KMS-11 (cell line): ENCODE measurements at regions not wholly inside any gene's neighbourhood (a gene's known extent, or its start where the extent isn't known, plus 50 kb on each side); places are given as distances from the start of the nearest gene placed in this dataset.
"Not testable (repeated sequence)": the region's sequence is repeated elsewhere in the genome, so short reads cannot be mapped to it uniquely, and the experiment has no call there.

Experiments
- H2AFZ ChIP-seq: fragments of 200-600 bp; sonication (generic); 2 replicates; pipeline ENCODE4 v1.6.1; 2016; ENCODE audit warnings: antibody characterized with exemption, mixed run types, low read depth
- H3K27ac ChIP-seq: fragments of 200-600 bp; sonication (generic); 2 replicates; pipeline ENCODE4 v1.6.1; 2016; ENCODE audit warnings: mild to moderate bottlenecking, mixed run types
- H3K27me3 ChIP-seq: fragments of 200-600 bp; sonication (generic); 2 replicates; pipeline ENCODE4 v1.6.1; 2017; ENCODE audit warnings: mild to moderate bottlenecking, low read depth, mixed run types, moderate library complexity; ENCODE audit not compliant: insufficient read depth
- H3K36me3 ChIP-seq: fragments of 200-600 bp; sonication (generic); 2 replicates; pipeline ENCODE4 v1.6.1; 2017; ENCODE audit warnings: mild to moderate bottlenecking, mixed run types; ENCODE audit not compliant: insufficient read depth
- H3K4me1 ChIP-seq: fragments of 200-600 bp; sonication (generic); 2 replicates; pipeline ENCODE4 v1.6.1; 2016; ENCODE audit warnings: mild to moderate bottlenecking, low read depth, mixed run types; ENCODE audit not compliant: poor library complexity, severe bottlenecking
- H3K4me2 ChIP-seq: fragments of 200-600 bp; sonication (generic); 2 replicates; pipeline ENCODE4 v1.7.0; 2016; ENCODE audit warnings: mild to moderate bottlenecking, mixed run types
- H3K4me3 ChIP-seq: fragments of 200-600 bp; sonication (generic); IDR thresholded peaks from 2 replicates; pipeline ENCODE4 v1.6.1; 2017; ENCODE audit warnings: low read depth, low read length, mixed read lengths; ENCODE audit not compliant: insufficient read depth
- H3K79me2 ChIP-seq: fragments of 200-600 bp; sonication (generic); 2 replicates; pipeline ENCODE4 v1.6.1; 2016; ENCODE audit warnings: low read depth, mixed run types; ENCODE audit not compliant: insufficient read depth
- H3K9ac ChIP-seq: fragments of 200-600 bp; sonication (generic); 2 replicates; pipeline ENCODE4 v1.6.1; 2016; ENCODE audit warnings: mild to moderate bottlenecking, mixed run types
- H4K20me1 ChIP-seq: fragments of 200-600 bp; sonication (generic); 2 replicates; pipeline ENCODE4 v1.6.1; 2016; ENCODE audit warnings: mild to moderate bottlenecking, mixed run types; ENCODE audit not compliant: insufficient read depth
- TF ChIP-seq, protein P1 (sequence below): fragments of 200-600 bp; sonication (generic); conservative IDR thresholded peaks from 2 replicates; pipeline ENCODE4 v1.6.1; 2017; ENCODE audit warnings: low read depth, mild to moderate bottlenecking, antibody characterized with exemption, low read length, moderate library complexity, mixed read lengths

DNA sequence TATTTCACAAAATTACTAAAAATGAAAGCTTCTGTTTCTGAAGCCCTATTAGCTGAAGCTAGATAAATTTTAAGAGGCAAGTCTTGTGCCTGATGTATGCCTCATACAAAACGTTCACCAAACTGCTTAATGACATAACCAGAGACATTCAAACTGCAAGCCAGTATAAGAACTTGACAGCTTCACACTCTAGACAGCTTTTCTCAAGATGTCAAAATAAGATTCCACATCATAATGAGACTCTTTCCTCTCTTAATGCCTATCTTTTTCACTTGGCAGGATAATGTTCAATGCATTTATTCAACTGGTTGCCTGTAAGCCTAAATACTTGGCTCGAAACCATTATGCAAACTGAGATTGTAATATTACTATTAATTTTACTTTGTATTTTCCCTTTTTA lies 424.0 kb downstream of the LTN1 start:
- Histone ChIP-seq H3K27me3 (no peaks in the 10 kb centered on the region), H3K4me2 (no peak overlapping the region), H3K4me3 (no peak overlapping the region), H3K9ac (no peak overlapping the region), H2AFZ (no peak overlapping the region), H3K27ac (no peak overlapping the region), H4K20me1 (no peaks in the 10 kb centered on the region), H3K79me2 (no peaks in the 10 kb centered on the region), H3K4me1 (no peaks in the 10 kb centered on the region), H3K36me3 (no peaks in the 10 kb centered on the region)
- TF ChIP-seq, protein P1, sequence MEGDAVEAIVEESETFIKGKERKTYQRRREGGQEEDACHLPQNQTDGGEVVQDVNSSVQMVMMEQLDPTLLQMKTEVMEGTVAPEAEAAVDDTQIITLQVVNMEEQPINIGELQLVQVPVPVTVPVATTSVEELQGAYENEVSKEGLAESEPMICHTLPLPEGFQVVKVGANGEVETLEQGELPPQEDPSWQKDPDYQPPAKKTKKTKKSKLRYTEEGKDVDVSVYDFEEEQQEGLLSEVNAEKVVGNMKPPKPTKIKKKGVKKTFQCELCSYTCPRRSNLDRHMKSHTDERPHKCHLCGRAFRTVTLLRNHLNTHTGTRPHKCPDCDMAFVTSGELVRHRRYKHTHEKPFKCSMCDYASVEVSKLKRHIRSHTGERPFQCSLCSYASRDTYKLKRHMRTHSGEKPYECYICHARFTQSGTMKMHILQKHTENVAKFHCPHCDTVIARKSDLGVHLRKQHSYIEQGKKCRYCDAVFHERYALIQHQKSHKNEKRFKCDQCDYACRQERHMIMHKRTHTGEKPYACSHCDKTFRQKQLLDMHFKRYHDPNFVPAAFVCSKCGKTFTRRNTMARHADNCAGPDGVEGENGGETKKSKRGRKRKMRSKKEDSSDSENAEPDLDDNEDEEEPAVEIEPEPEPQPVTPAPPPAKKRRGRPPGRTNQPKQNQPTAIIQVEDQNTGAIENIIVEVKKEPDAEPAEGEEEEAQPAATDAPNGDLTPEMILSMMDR, result no peak

DNA sequence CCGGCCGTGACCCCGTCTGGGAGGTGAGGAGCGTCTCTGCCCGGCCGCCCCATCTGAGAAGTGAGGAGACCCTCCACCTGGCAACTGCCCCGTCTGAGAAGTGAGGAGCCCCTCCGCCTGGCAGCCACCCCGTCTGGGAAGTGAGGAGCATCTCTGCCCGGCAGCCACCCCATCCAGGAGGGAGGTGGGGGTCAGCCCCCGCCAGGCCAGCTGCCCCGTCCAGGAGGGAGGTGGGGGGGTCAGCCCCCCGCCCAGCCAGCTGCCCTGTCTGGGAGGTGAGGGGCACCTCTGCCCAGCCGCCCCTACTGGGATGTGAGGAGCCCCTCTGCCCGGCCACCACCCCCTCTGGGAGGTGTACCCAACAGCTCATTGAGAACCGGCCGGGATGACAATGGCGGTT lies 428.7 kb downstream of the LTN1 start:
- H3K27me3 ChIP-seq, H3K27ac ChIP-seq, H3K9ac ChIP-seq, H3K4me2 ChIP-seq, H4K20me1 ChIP-seq, H3K79me2 ChIP-seq, H3K4me3 ChIP-seq, H3K36me3 ChIP-seq, H2AFZ ChIP-seq: not testable (repeated sequence)
- peaks cover 14% of the 10 kb centered on the region for H3K4me1 ChIP-seq

DNA sequence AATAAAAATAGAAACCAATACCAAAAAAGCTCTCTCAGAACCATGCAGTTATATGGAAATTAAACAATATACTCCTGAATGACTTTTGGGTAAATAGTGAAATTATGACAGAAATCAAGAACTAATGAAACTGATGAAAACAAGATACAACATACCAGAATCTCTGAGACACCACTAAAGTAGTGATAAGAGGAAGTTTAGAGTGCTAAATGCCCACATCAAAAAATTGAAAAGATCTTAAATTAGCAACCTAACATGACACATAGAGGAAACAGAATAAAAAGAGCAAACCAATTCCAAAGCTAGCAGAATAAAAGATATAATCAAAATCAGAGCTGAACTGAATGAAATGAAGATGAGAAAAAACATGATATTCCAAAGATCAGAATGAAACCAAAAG lies 430.9 kb downstream of the LTN1 start:
- peak overlapping the region; percentile 46 for H3K4me2 ChIP-seq
- H3K27ac ChIP-seq, result no peak overlapping the region
- no peaks in the 10 kb centered on the region for H3K36me3 ChIP-seq
- H3K4me1 ChIP-seq, result peaks cover 14% of the 10 kb centered on the region
- no peaks in the 10 kb centered on the region for H3K27me3 ChIP-seq
- H3K4me3 ChIP-seq, result no peak overlapping the region
- TF ChIP-seq, protein P1, result no peak
- H3K79me2 ChIP-seq, result no peaks in the 10 kb centered on the region
- H3K9ac ChIP-seq, result no peak overlapping the region
- H2AFZ ChIP-seq, result no peak overlapping the region
- H4K20me1 ChIP-seq, result no peaks in the 10 kb centered on the region

DNA sequence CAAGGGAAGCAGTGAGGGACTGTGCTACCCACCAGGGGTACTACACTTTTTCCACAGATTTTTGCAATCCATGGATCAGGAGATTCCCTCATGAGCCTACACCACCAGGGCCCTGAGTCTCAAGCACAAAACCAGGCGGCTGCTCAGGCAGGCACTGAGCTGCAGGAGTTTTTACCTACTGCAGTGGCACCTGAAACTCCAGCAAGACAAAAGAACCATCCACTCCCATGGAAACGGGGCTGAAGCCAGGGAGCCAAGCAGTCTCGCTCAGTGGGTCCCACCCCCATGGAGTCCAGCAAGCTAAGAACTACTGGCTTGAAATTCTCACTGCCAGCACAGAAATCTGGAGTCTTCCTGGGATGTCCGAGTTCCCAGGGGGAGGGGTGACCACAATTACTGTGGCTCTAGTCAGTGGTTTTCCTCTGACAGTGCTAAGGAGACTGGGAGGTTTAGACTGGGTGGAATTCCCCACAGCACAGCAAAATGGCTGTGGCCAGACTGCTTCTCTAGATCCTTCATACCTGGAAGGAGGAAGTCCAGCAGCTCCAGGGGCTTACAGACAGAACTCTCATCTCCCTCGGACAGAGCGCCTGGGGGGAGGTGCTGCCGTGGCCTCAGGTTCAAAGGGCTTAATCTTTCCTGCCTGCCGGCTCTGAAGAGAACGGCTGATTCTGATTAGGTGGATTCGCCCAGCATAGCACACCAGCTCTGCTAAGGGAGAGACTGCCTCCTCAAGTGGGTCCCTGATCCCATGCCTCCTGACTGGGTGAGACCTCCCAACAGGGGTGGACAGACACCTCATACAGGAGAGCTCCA lies 437.8 kb downstream of the LTN1 start:
- no peaks in the 10 kb centered on the region for H4K20me1 ChIP-seq
- no peaks in the 10 kb centered on the region for H3K36me3 ChIP-seq
- no peaks in the 10 kb centered on the region for H3K27me3 ChIP-seq
- H3K4me1 ChIP-seq, result no peaks in the 10 kb centered on the region
- no peak overlapping the region for H2AFZ ChIP-seq
- TF ChIP-seq, protein P1, result no peak
- no peak overlapping the region for H3K4me3 ChIP-seq
- H3K27ac ChIP-seq, result no peak overlapping the region
- H3K79me2 ChIP-seq, result no peaks in the 10 kb centered on the region
- H3K9ac ChIP-seq, result no peak overlapping the region
- no peak overlapping the region for H3K4me2 ChIP-seq

DNA sequence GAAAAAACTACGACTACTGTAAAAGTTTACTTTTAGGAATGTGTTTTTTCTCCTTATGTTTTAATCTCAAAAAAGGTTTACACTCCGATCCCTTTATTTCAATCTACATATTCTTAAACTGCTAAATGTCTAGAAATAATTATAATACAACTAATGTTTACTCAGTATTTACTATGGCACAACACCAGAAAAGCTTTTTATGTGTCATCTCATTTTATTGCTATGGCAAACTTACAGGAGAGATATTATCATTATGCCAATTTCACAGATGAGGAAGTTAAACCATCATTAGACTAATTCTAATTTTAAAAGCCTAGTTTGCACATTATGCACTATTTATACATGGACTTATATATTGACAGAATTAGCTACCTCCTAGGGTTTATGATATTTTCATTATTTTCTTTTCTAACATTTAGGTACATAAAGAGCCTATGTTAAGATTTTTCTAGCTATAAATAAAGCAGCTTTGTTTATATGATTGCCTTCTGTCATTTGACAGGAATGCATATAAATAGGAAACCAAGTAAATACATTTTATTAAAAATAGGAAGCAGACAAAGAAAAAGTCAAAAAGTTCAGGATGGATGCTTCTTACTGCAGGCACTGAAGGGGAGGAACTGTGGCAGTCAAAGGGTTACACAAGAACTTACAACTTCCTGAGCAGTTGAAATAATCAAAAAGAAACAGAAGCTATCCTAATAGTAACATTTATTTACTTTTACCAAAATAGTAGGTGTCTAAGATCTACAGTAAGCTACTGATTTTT lies 442.4 kb downstream of the LTN1 start:
- H3K79me2 ChIP-seq, result no peaks in the 10 kb centered on the region
- no peaks in the 10 kb centered on the region for H4K20me1 ChIP-seq
- H3K27ac ChIP-seq, result no peak overlapping the region
- no peaks in the 10 kb centered on the region for H3K36me3 ChIP-seq
- no peak overlapping the region for H3K4me2 ChIP-seq
- H3K9ac ChIP-seq, result no peak overlapping the region
- TF ChIP-seq, protein P1, result no peak
- H3K27me3 ChIP-seq, result no peaks in the 10 kb centered on the region
- no peaks in the 10 kb centered on the region for H3K4me1 ChIP-seq
- no peak overlapping the region for H3K4me3 ChIP-seq
- H2AFZ ChIP-seq, result no peak overlapping the region
